ENCODE measurements at regions not wholly inside any gene's neighbourhood (a gene's known extent, or its start where the extent isn't known, plus 50 kb on each side); places are given as distances from the start of the nearest gene placed in this dataset.

DNA sequence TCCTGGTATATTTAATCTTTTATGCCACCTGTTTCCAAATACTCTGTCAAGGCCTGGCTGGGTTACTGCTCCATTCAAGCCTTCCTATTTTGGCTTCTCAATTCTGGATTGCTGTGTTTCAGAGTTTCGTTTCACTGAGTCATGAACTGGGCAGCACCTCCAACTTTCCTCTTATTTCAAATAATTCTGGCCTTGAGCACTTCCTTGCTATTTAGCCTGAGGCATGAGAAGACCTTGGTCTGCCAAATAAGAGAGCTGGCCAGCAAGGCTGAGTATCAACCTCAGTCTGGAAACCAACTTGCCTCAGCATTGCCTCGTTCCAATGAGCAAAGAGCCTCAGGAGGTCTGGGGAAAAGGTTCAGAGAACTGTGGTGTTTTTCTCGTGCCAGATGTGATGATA, 66.6 kb downstream of the TNFAIP3 start:
- no peak overlapping the region for H2BK12ac ChIP-seq (ENCODE audit: low read length)
- no peak overlapping the region for H3K18ac ChIP-seq (ENCODE audit: low read length)
- no peak overlapping the region for H3K4me3 ChIP-seq (ENCODE audit: low read length in 2 of 2)
- WGBS, 2 donors (ENCODE audit: extremely low coverage in 2 of 2, insufficient read length in 2 of 2, insufficient replicate concordance in 1 of 2) = no CpG with 5 or more reads among the region's 3 CpGs
- H3K9ac ChIP-seq (ENCODE audit: low read depth, low read length, poor library complexity) = no peak overlapping the region
- H3K4me2 ChIP-seq (ENCODE audit: insufficient read depth, low read length, poor library complexity, severe bottlenecking) = no peak overlapping the region
- no peak overlapping the region for H2AFZ ChIP-seq (ENCODE audit: low read length)
- H3K14ac ChIP-seq (ENCODE audit: low read length) = no peak overlapping the region
- DNase-seq (ENCODE audit: low spot score) = no peak
- no peak overlapping the region for H4K8ac ChIP-seq (ENCODE audit: low read depth, low read length)
- no peak overlapping the region for H4K91ac ChIP-seq (ENCODE audit: low read depth, low read length, poor library complexity)
- H2BK15ac ChIP-seq (ENCODE audit: low read length) = no peak overlapping the region
- H3K27me3 ChIP-seq (ENCODE audit: control insufficient read depth in 3 of 3, insufficient read depth in 3 of 3, low read depth in 1 of 3, low read length in 3 of 3) = no peaks in the 10 kb centered on the region
- no peaks in the 10 kb centered on the region for H3K36me3 ChIP-seq (replicated peaks in 1 of 2; ENCODE audit: control insufficient read depth in 2 of 2, insufficient read depth in 2 of 2, low read length in 2 of 2)
- no peak overlapping the region for H2BK120ac ChIP-seq (ENCODE audit: low read depth, low read length)
- no peak overlapping the region for H2BK5ac ChIP-seq (ENCODE audit: low read length)
- H3K23ac ChIP-seq (ENCODE audit: low read depth, low read length, poor library complexity) = no peak overlapping the region
- no peak overlapping the region for H2AK5ac ChIP-seq (ENCODE audit: low read depth, low read length)
- H3K9me3 ChIP-seq (replicated peaks in 1 of 2; ENCODE audit: control insufficient read depth in 2 of 2, insufficient read depth in 1 of 2, low read depth in 1 of 2, low read length in 2 of 2) = no peaks in the 10 kb centered on the region
- H3K4me1 ChIP-seq (ENCODE audit: control insufficient read depth in 2 of 2, insufficient read depth in 1 of 2, low read depth in 1 of 2, low read length in 2 of 2) = no peaks in the 10 kb centered on the region
- no peak overlapping the region for H3K27ac ChIP-seq (replicated peaks; ENCODE audit: low read length)
- H3K79me1 ChIP-seq (ENCODE audit: low read depth, low read length) = no peaks in the 10 kb centered on the region
- H3K4ac ChIP-seq (ENCODE audit: low read length) = no peak overlapping the region

DNA sequence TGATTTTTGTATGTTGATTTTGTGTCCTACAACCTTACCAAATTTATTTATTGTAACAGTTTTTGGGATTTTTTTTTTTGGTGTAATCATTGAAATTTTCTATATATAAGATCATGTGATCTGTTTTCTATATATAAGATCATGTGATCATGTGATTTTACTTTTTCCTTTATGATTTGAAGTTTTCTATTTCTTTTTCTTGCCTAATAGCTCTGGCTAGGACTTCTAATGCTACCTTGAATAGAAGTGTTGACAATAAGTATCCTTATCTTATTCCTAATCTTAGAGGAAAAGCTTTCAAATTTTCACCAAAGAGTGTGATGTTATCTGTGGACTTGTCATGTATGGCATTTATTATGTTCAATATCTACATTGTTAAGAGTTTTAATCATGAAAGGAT, 69.7 kb downstream of the TNFAIP3 start:
- Histone ChIP-seq H2BK15ac (ENCODE audit: low read length) (no peak overlapping the region), H3K18ac (ENCODE audit: low read length) (no peak overlapping the region), H3K27ac (replicated peaks; ENCODE audit: low read length) (no peak overlapping the region), H4K8ac (ENCODE audit: low read depth, low read length) (no peak overlapping the region), H3K14ac (ENCODE audit: low read length) (no peak overlapping the region), H3K4ac (ENCODE audit: low read length) (no peak overlapping the region), H2BK5ac (ENCODE audit: low read length) (no peak overlapping the region), H2AFZ (ENCODE audit: low read length) (no peak overlapping the region), H3K4me1 (ENCODE audit: control insufficient read depth in 2 of 2, insufficient read depth in 1 of 2, low read depth in 1 of 2, low read length in 2 of 2) (no peaks in the 10 kb centered on the region), H3K23ac (ENCODE audit: low read depth, low read length, poor library complexity) (no peak overlapping the region), H3K4me3 (ENCODE audit: low read length in 2 of 2) (no peak overlapping the region), H3K9ac (ENCODE audit: low read depth, low read length, poor library complexity) (no peak overlapping the region), H3K27me3 (ENCODE audit: control insufficient read depth in 3 of 3, insufficient read depth in 3 of 3, low read depth in 1 of 3, low read length in 3 of 3) (no peaks in the 10 kb centered on the region), H3K9me3 (replicated peaks in 1 of 2; ENCODE audit: control insufficient read depth in 2 of 2, insufficient read depth in 1 of 2, low read depth in 1 of 2, low read length in 2 of 2) (no peaks in the 10 kb centered on the region), H4K91ac (ENCODE audit: low read depth, low read length, poor library complexity) (no peak overlapping the region), H3K4me2 (ENCODE audit: insufficient read depth, low read length, poor library complexity, severe bottlenecking) (no peak overlapping the region), H2AK5ac (ENCODE audit: low read depth, low read length) (no peak overlapping the region), H3K36me3 (replicated peaks in 1 of 2; ENCODE audit: control insufficient read depth in 2 of 2, insufficient read depth in 2 of 2, low read length in 2 of 2) (no peaks in the 10 kb centered on the region), H2BK120ac (ENCODE audit: low read depth, low read length) (no peak overlapping the region), H3K79me1 (ENCODE audit: low read depth, low read length) (no peaks in the 10 kb centered on the region), H2BK12ac (ENCODE audit: low read length) (no peak overlapping the region)
- no peak for DNase-seq (ENCODE audit: low spot score)

DNA sequence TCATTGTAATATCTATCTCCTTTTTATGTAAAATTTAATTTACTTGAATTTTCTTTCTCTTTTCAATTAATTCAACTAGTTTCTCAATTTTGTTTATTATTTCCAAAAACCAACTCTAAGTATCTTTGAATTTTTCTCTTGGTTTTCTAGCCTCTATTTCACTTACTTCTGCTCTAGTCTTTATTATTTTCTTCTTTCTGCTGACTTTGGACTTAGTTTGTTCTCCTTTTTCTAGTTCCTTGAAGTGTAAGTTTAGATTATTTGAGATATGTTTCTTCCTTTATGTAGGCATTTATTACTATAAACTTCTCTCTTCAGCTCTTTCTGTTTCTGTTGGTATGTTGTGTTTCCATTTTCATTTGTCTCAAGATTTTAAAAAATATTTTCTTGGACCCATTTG, 70.8 kb downstream of the TNFAIP3 start:
- H3K18ac ChIP-seq (ENCODE audit: low read length) = no peak overlapping the region
- no peak overlapping the region for H4K91ac ChIP-seq (ENCODE audit: low read depth, low read length, poor library complexity)

DNA sequence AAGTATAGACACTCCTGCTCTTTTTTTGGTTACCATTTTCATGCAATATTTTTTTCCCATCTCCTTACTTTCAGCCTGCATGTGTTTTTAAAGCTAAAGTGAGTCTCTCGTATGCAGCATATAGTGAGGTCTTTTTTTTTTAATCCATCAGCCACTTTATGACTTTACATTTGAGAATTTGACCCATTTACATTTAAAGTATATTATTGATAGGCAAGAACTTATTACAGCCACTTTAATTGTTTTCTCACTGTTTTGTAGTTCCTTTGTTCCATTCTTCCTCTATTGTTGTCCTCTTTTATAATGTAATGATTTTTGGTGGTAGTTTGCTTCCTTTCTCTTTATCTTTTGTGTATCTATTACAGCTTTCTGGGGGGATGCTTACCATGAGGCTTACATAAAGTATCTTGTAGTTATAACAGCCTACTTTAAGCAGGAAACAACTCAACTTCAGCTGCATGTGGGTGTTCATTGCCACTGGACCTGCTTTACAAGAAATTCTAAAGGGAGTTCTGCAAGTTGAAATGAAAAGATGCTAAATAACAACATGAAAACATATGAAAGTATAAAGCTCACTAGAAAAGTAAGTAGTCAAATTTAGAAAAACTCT, 71.8 kb downstream of the TNFAIP3 start:
- Histone ChIP-seq H2AK5ac (ENCODE audit: low read depth, low read length) (no peak overlapping the region), H3K14ac (ENCODE audit: low read length) (no peak overlapping the region), H3K27ac (replicated peaks; ENCODE audit: low read length) (no peak overlapping the region), H3K36me3 (replicated peaks in 1 of 2; ENCODE audit: control insufficient read depth in 2 of 2, insufficient read depth in 2 of 2, low read length in 2 of 2) (no peaks in the 10 kb centered on the region), H2BK5ac (ENCODE audit: low read length) (no peak overlapping the region), H2AFZ (ENCODE audit: low read length) (no peak overlapping the region), H3K9ac (ENCODE audit: low read depth, low read length, poor library complexity) (no peak overlapping the region), H3K4me2 (ENCODE audit: insufficient read depth, low read length, poor library complexity, severe bottlenecking) (no peak overlapping the region), H3K4me3 (ENCODE audit: low read length in 2 of 2) (no peak overlapping the region), H3K18ac (ENCODE audit: low read length) (no peak overlapping the region), H3K79me1 (ENCODE audit: low read depth, low read length) (no peaks in the 10 kb centered on the region), H3K23ac (ENCODE audit: low read depth, low read length, poor library complexity) (no peak overlapping the region), H2BK15ac (ENCODE audit: low read length) (no peak overlapping the region), H3K4ac (ENCODE audit: low read length) (no peak overlapping the region), H3K27me3 (ENCODE audit: control insufficient read depth in 3 of 3, insufficient read depth in 3 of 3, low read depth in 1 of 3, low read length in 3 of 3) (no peaks in the 10 kb centered on the region), H2BK12ac (ENCODE audit: low read length) (no peak overlapping the region), H2BK120ac (ENCODE audit: low read depth, low read length) (no peak overlapping the region), H3K9me3 (replicated peaks in 1 of 2; ENCODE audit: control insufficient read depth in 2 of 2, insufficient read depth in 1 of 2, low read depth in 1 of 2, low read length in 2 of 2) (no peaks in the 10 kb centered on the region), H4K91ac (ENCODE audit: low read depth, low read length, poor library complexity) (no peak overlapping the region), H3K4me1 (ENCODE audit: control insufficient read depth in 2 of 2, insufficient read depth in 1 of 2, low read depth in 1 of 2, low read length in 2 of 2) (no peaks in the 10 kb centered on the region), H4K8ac (ENCODE audit: low read depth, low read length) (no peak overlapping the region)
- DNase-seq (ENCODE audit: low spot score) = no peak
- no CpG with 5 or more reads among the region's 1 CpG for WGBS, 2 donors (ENCODE audit: extremely low coverage in 2 of 2, insufficient read length in 2 of 2, insufficient replicate concordance in 1 of 2)

More for the DNA sequence above, 70.8 kb downstream of the TNFAIP3 start:
- H3K4ac ChIP-seq (ENCODE audit: low read length) = no peak overlapping the region
- no peak overlapping the region for H2BK12ac ChIP-seq (ENCODE audit: low read length)
- no peak overlapping the region for H3K4me2 ChIP-seq (ENCODE audit: insufficient read depth, low read length, poor library complexity, severe bottlenecking)
- no peak overlapping the region for H3K23ac ChIP-seq (ENCODE audit: low read depth, low read length, poor library complexity)
- H2AFZ ChIP-seq (ENCODE audit: low read length) = no peak overlapping the region
- H3K36me3 ChIP-seq (replicated peaks in 1 of 2; ENCODE audit: control insufficient read depth in 2 of 2, insufficient read depth in 2 of 2, low read length in 2 of 2) = no peaks in the 10 kb centered on the region
- no peaks in the 10 kb centered on the region for H3K9me3 ChIP-seq (replicated peaks in 1 of 2; ENCODE audit: control insufficient read depth in 2 of 2, insufficient read depth in 1 of 2, low read depth in 1 of 2, low read length in 2 of 2)
- no peak for DNase-seq (ENCODE audit: low spot score)
- H3K4me3 ChIP-seq (ENCODE audit: low read length in 2 of 2) = no peak overlapping the region
- no peak overlapping the region for H4K8ac ChIP-seq (ENCODE audit: low read depth, low read length)
- H2BK15ac ChIP-seq (ENCODE audit: low read length) = no peak overlapping the region
- no peak overlapping the region for H2BK5ac ChIP-seq (ENCODE audit: low read length)
- H3K27ac ChIP-seq (replicated peaks; ENCODE audit: low read length) = no peak overlapping the region
- no peaks in the 10 kb centered on the region for H3K79me1 ChIP-seq (ENCODE audit: low read depth, low read length)
- no peak overlapping the region for H3K14ac ChIP-seq (ENCODE audit: low read length)
- no peak overlapping the region for H2AK5ac ChIP-seq (ENCODE audit: low read depth, low read length)
- H2BK120ac ChIP-seq (ENCODE audit: low read depth, low read length) = no peak overlapping the region
- no peaks in the 10 kb centered on the region for H3K27me3 ChIP-seq (ENCODE audit: control insufficient read depth in 3 of 3, insufficient read depth in 3 of 3, low read depth in 1 of 3, low read length in 3 of 3)
- H3K4me1 ChIP-seq (ENCODE audit: control insufficient read depth in 2 of 2, insufficient read depth in 1 of 2, low read depth in 1 of 2, low read length in 2 of 2) = no peaks in the 10 kb centered on the region
- H3K9ac ChIP-seq (ENCODE audit: low read depth, low read length, poor library complexity) = no peak overlapping the region
